Activated T-helper 9 cell treated with anti-CD3 and anti-CD28 coated beads, Interleukin-2, amount 50 U/mL, for 16 hours (primary cell): ENCODE measurements at regions not wholly inside any gene's neighbourhood (a gene's known extent, or its start where the extent isn't known, plus 50 kb on each side); places are given as distances from the start of the nearest gene placed in this dataset.
"Not testable (repeated sequence)": the region's sequence is repeated elsewhere in the genome, so short reads cannot be mapped to it uniquely, and the experiment has no call there.

Experiments
- DNase-seq: peaks from one replicate; pipeline ENCODE4 v3.0.0-alpha.2; 2020; ENCODE audit warnings: low read depth

- DNase-seq = no peak
Measured at GRCh38 chr11:44417731-44418455, 108.0 kb upstream of the ALX4 start.

- no peak for DNase-seq
Measured at GRCh38 chr11:44418456-44418830, 108.5 kb upstream of the ALX4 start.

GRCh38 chr11:44421090-44421675, 111.2 kb upstream of the ALX4 start:
- no peak for DNase-seq

- no peak for DNase-seq
Measured at GRCh38 chr11:44423289-44423688, 113.3 kb upstream of the ALX4 start.

GRCh38 chr11:44424841-44425240, 114.9 kb upstream of the ALX4 start:
- no peak for DNase-seq

GRCh38 chr11:44426119-44426518, 116.2 kb upstream of the ALX4 start:
- DNase-seq = no peak

GRCh38 chr11:44426958-44427357, 117.0 kb upstream of the ALX4 start:
- DNase-seq = no peak

- no peak for DNase-seq
Measured at GRCh38 chr11:44427432-44427831, 117.5 kb upstream of the ALX4 start.

GRCh38 chr11:44430140-44430539, 120.2 kb upstream of the ALX4 start:
- DNase-seq = no peak

GRCh38 chr11:44434191-44434590, 124.3 kb upstream of the ALX4 start:
- no peak for DNase-seq

- DNase-seq = no peak
Measured at GRCh38 chr11:44437122-44437521, 127.2 kb upstream of the ALX4 start.

GRCh38 chr11:44442893-44443673, 122.4 kb upstream of the CD82 start:
- not testable (repeated sequence) for DNase-seq

GRCh38 chr11:44443836-44444769, 121.4 kb upstream of the CD82 start:
- DNase-seq = no peak

- DNase-seq = no peak
Measured at GRCh38 chr11:44444770-44445321, 120.6 kb upstream of the CD82 start.

GRCh38 chr11:44445500-44446365, 119.7 kb upstream of the CD82 start:
- DNase-seq = no peak

- DNase-seq = no peak
Measured at GRCh38 chr11:44446366-44446762, 119.1 kb upstream of the CD82 start.

GRCh38 chr11:44446996-44447771, 118.3 kb upstream of the CD82 start:
- no peak for DNase-seq

- DNase-seq = no peak
Measured at GRCh38 chr11:44450295-44450932, 115.0 kb upstream of the CD82 start.

GRCh38 chr11:44451706-44452105, 113.8 kb upstream of the CD82 start:
- DNase-seq = no peak
